HUES6 (cell line): ENCODE measurements at regions not wholly inside any gene's neighbourhood (a gene's known extent, or its start where the extent isn't known, plus 50 kb on each side); places are given as distances from the start of the nearest gene placed in this dataset.

Experiments
- H3K27ac ChIP-seq: 2 replicates; pipeline ENCODE4 v1.7.0; 2013; ENCODE audit warnings: low read depth, mild to moderate bottlenecking, low read length, inconsistent platforms
- H3K27me3 ChIP-seq: 2 replicates; pipeline ENCODE4 v1.6.1; 2013; ENCODE audit warnings: low read length; ENCODE audit not compliant: control insufficient read depth, insufficient read depth
- H3K36me3 ChIP-seq: 2 replicates; pipeline ENCODE4 v1.6.1; 2013; ENCODE audit warnings: low read length; ENCODE audit not compliant: control insufficient read depth, insufficient read depth
- H3K4me1 ChIP-seq: 2 replicates; pipeline ENCODE4 v1.6.1; 2013; ENCODE audit warnings: low read length; ENCODE audit not compliant: control insufficient read depth, insufficient read depth
- H3K4me3 ChIP-seq: 2 replicates; pipeline ENCODE4 v1.5.1; 2013; ENCODE audit warnings: low read depth, low read length
- H3K9ac ChIP-seq: one replicate; pipeline ENCODE4 v1.6.1; 2013; ENCODE audit warnings: mild to moderate bottlenecking, low read length
- H3K9me3 ChIP-seq: 2 replicates; pipeline ENCODE4 v1.6.1; 2013; ENCODE audit warnings: low read depth, low read length; ENCODE audit not compliant: control insufficient read depth, insufficient read depth

DNA sequence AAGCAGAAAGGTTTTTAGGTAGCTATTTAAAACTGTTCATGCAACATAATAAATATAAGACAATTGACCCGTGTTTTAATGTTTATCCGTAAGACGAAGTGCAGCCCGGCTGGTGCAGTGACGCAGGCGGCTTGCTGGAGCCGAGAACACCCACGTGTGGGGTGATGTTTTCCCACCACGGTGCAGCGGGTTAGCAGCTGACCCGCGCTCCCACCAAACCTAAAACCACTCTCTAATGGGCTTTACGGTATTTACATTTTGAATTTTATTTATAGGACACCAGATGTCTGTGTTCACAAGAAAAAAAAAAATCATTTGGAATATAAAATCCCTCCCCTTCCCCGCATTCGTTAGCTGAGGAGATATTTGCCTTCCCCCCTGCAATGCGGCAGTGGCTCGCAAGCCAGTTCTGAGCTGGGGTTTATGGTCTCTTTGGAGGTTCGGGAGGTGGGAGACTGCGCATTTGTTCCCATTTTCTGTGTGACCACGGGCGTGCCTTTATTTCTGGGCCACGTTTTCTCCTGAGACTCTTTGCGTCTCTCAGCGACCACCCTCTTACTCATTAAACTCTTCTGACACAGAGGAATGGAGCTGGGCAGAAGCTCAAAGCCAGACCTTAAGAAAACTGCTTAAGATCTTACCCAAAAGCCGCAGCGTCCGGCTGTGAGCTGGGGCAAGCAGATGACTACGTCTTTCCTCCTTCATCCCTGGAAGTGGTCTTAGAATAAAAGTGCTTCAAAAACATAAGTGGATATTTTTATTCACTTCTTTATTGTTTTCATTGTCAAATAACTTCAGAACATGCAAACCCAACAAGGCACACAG is 301.1 kb downstream of the IRF8 start:
- H3K27ac ChIP-seq = no peak overlapping the region

GRCh38 chr16:86200722-86201121 is 301.8 kb downstream of the IRF8 start:
- Histone ChIP-seq H3K9ac (no peak overlapping the region), H3K4me3 (no peak overlapping the region), H3K36me3 (no peaks in the 10 kb centered on the region), H3K4me1 (peaks cover 41% of the 10 kb centered on the region), H3K27me3 (no peaks in the 10 kb centered on the region), H3K27ac (no peak overlapping the region), H3K9me3 (no peaks in the 10 kb centered on the region)

More for the DNA sequence above, 301.1 kb downstream of the IRF8 start:
- H3K4me3 ChIP-seq = no peak overlapping the region
- no peaks in the 10 kb centered on the region for H3K27me3 ChIP-seq
- H3K36me3 ChIP-seq = no peaks in the 10 kb centered on the region
- no peaks in the 10 kb centered on the region for H3K9me3 ChIP-seq
- peaks cover 47% of the 10 kb centered on the region for H3K4me1 ChIP-seq
- no peak overlapping the region for H3K9ac ChIP-seq

GRCh38 chr16:86201746-86202145 is 302.8 kb downstream of the IRF8 start:
- Histone ChIP-seq H3K4me1 (peaks cover 32% of the 10 kb centered on the region; the same call in 1 of the 2 replicates), H3K27me3 (no peaks in the 10 kb centered on the region), H3K9ac (no peak overlapping the region), H3K4me3 (no peak overlapping the region), H3K9me3 (no peaks in the 10 kb centered on the region), H3K27ac (no peak overlapping the region), H3K36me3 (no peaks in the 10 kb centered on the region)

DNA sequence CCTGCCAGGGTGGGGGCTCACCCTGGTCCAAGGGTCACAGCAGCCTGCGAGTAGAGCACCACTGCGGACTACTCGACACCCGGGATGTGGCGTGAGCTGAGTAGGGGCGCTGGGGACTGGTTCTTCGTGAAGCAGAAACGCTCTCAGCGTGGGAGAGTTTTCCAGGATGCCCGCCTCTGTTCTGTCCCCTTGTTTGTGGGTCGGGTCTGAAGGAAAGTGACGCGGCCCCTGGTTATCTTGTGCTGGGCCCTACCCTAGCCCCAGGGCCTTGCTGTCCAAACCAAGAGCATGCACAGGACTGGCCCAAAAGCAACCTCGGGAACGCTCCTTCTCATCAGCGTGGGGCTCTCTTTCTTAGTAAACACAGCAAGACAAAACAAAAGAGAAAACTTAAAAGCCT is 303.3 kb downstream of the IRF8 start:
- Histone ChIP-seq H3K4me1 (peaks cover 27% of the 10 kb centered on the region; the same call in 1 of the 2 replicates), H3K9me3 (no peaks in the 10 kb centered on the region), H3K9ac (no peak overlapping the region), H3K27me3 (no peaks in the 10 kb centered on the region), H3K4me3 (no peak overlapping the region), H3K36me3 (no peaks in the 10 kb centered on the region), H3K27ac (no peak overlapping the region)

DNA sequence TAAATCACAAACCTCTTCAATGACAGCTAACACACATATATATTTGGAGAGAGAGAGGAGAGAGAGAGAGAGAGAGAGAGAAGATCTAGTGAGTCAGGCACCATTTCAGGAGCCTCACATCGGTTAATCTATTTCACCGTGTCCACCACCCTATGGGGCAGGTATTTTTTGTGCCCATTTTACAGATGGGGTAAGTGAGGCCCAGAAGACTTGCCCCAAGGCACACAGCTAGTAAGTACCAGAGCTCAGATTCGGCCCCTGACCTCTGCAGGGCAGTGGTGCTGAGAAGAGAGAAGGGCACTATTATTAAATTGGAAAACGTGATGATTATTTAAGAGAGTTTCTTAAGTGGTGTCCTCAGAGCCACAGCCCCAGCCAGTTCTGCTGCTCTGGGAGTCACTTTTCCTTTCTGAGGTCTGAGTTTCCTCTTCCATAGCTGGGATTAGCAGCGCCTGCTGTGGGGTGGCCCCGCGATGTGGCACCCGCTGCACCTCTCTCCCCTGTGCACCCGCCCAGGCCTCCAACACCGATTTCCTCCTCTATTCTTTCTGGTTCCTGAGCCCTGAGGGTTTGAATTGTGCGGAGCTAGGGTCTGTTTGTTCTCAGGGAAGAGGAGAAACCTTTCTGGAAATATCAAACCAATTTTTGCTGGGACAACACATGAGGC is 303.9 kb downstream of the IRF8 start:
- Histone ChIP-seq H3K4me1 (peaks cover 23% of the 10 kb centered on the region; the same call in 1 of the 2 replicates), H3K9ac (no peak overlapping the region), H3K27me3 (no peaks in the 10 kb centered on the region), H3K4me3 (no peak overlapping the region), H3K9me3 (no peaks in the 10 kb centered on the region), H3K27ac (no peak overlapping the region), H3K36me3 (no peaks in the 10 kb centered on the region)

DNA sequence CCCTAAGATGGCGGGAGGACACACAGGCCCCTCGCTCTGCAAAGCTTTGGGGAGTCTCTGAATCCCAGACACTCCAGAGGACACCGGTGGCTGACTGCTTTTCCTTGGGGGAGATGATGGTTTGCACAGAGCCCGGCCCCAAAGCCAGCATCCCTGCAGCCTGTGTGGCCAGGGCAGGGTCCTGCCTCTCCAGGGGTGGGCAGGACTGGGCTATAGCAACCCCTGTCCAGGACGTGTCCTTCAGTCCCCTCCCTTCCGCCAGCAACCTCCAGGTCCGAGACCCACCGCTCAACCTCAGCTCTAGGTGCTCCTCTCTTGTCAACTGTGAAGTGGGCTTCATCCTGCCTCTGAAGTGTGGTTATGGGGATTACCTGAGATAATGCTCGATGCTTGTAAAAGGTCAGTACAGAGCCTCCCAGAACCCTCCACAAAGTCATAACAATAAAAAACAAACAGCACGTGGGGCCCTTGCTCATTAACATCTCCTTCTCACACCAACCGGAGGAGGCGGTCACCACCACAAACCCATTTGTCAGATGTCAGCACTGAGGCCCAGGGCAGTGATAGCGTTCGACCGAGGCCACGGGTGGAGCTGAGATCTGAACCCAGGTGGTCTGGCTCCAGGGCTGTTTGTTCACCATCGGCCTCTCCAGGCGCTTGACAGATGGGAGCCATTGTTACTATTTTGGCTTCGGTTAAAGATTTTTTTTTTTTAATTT is 304.8 kb downstream of the IRF8 start:
- no peaks in the 10 kb centered on the region for H3K27me3 ChIP-seq
- peaks cover 19% of the 10 kb centered on the region; the same call in 1 of the 2 replicates for H3K4me1 ChIP-seq
- no peaks in the 10 kb centered on the region for H3K9me3 ChIP-seq
- no peak overlapping the region for H3K27ac ChIP-seq
- H3K9ac ChIP-seq = no peak overlapping the region
- H3K36me3 ChIP-seq = no peaks in the 10 kb centered on the region
- no peak overlapping the region for H3K4me3 ChIP-seq

GRCh38 chr16:86205521-86206245 is 304.6 kb upstream of the FOXF1 start:
- no peak overlapping the region for H3K27ac ChIP-seq
- H3K9ac ChIP-seq = no peak overlapping the region
- no peaks in the 10 kb centered on the region for H3K27me3 ChIP-seq
- no peaks in the 10 kb centered on the region for H3K36me3 ChIP-seq
- H3K4me1 ChIP-seq = peaks cover 17% of the 10 kb centered on the region; the same call in 1 of the 2 replicates
- H3K4me3 ChIP-seq = no peak overlapping the region
- peaks cover 7% of the 10 kb centered on the region; the same call in 1 of the 2 replicates for H3K9me3 ChIP-seq

DNA sequence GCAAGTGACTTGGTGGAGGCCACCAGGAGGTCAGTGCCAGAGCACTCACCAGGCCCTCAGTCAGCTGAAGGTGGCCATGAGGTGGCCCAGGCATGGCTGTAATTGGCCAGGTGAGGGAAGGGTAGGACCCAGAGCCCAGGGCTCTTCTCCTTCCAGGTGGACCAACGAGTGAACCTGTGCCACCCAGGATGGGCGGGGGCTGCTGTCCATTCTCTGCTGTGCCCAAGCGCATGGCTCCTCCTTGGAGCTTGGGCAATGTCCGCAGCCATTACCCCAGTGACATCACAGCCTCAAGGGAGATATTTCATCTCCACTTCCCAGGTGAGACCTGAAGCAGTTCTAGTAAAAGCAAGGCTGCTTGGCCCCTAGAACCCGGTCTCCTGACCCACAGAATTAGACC is 303.0 kb upstream of the FOXF1 start:
- no peaks in the 10 kb centered on the region for H3K27me3 ChIP-seq
- H3K9me3 ChIP-seq = peaks cover 14% of the 10 kb centered on the region
- peaks cover 6% of the 10 kb centered on the region; the same call in 1 of the 2 replicates for H3K4me1 ChIP-seq
- H3K27ac ChIP-seq = no peak overlapping the region
- no peaks in the 10 kb centered on the region for H3K36me3 ChIP-seq
- H3K9ac ChIP-seq = no peak overlapping the region
- H3K4me3 ChIP-seq = no peak overlapping the region

- Histone ChIP-seq H3K27me3 (no peaks in the 10 kb centered on the region), H3K4me3 (no peak overlapping the region), H3K9me3 (peaks cover 22% of the 10 kb centered on the region), H3K36me3 (no peaks in the 10 kb centered on the region), H3K4me1 (peaks cover 6% of the 10 kb centered on the region; the same call in 1 of the 2 replicates), H3K27ac (no peak overlapping the region), H3K9ac (no peak overlapping the region)
Observed at GRCh38 chr16:86209202-86209601, 301.1 kb upstream of the FOXF1 start.

DNA sequence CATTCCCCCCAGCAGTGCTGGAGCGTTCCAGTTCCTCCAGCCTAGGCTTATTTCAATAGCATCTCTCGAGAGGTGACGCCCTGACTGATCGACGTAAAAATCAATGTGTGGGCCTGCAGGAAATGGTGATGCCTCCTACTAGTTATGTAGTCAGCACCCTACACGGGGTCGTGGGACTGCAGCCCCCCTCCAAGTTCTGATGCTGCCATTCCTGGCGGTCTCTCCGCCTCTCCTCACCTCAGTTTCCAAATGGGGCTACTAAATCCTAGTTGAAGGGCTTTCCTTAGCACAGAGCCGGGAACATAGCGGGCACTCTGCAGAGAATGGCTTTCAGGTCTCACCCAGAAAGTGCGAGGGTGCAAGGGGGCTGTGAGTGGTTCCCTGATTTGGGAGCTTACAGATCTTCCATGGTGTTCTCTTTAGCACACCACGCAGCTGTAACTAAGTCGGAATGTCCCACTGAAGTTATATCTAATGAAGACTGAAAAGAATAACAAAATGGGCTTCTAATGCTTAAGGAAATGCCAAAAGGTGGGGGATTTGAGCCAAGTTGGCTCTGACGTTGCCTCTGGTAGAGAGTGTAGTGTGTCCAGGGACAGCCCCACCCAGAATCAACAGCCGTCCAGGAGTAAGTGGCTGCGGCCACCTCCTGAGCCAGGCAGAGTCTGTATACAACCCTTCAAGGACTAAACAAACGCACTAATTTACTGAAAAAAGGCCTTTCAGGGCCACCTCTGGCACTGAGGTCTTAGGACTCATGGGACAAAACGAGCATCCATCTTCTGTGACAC is 299.7 kb upstream of the FOXF1 start:
- peaks cover 6% of the 10 kb centered on the region; the same call in 1 of the 2 replicates for H3K4me1 ChIP-seq
- H3K27me3 ChIP-seq = no peaks in the 10 kb centered on the region
- H3K27ac ChIP-seq = no peak overlapping the region
- H3K9me3 ChIP-seq = peaks cover 22% of the 10 kb centered on the region
- no peak overlapping the region for H3K9ac ChIP-seq
- no peak overlapping the region for H3K4me3 ChIP-seq
- no peaks in the 10 kb centered on the region for H3K36me3 ChIP-seq
